ENCODE measurements at regions not wholly inside any gene's neighbourhood (a gene's known extent, or its start where the extent isn't known, plus 50 kb on each side); places are given as distances from the start of the nearest gene placed in this dataset.

DNA sequence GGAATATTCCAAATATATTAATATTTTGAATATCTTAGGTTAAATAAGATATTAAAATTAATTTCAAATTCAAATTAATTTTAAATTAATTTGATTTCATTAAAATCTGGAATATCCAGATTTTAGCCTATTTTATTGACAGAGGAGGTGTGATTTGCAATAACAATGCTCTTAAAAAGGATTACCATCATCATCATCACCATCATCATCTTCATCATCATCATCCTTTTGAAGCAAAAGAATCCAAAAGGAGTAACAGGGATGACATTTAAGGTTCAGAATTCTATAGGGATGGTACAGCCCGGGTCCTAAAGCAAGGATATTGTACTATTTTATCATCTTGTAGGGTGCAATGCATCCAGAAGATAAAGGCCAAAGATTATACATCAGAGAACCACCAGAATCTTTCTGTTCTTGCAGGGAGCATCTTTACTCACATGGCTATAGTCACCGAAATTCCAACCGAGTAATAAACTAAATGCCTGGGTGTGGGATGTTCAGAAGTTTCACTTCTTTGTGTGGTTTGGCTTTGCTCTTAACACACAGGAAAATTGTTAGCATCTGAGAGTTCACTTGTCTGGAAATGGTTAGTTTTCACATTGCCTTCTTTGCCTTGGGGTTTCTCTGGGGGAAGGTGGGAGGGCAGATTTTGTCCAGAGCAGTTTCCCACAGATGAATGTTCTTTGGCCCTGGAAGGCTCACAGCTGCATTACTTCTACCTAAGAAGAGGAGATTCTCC, 99.1 kb upstream of the ITGA6 start:
- TF ChIP-seq, protein P1, sequence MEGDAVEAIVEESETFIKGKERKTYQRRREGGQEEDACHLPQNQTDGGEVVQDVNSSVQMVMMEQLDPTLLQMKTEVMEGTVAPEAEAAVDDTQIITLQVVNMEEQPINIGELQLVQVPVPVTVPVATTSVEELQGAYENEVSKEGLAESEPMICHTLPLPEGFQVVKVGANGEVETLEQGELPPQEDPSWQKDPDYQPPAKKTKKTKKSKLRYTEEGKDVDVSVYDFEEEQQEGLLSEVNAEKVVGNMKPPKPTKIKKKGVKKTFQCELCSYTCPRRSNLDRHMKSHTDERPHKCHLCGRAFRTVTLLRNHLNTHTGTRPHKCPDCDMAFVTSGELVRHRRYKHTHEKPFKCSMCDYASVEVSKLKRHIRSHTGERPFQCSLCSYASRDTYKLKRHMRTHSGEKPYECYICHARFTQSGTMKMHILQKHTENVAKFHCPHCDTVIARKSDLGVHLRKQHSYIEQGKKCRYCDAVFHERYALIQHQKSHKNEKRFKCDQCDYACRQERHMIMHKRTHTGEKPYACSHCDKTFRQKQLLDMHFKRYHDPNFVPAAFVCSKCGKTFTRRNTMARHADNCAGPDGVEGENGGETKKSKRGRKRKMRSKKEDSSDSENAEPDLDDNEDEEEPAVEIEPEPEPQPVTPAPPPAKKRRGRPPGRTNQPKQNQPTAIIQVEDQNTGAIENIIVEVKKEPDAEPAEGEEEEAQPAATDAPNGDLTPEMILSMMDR (IDR thresholded peaks at IDR 0.05): no peak
- no peak for TF ChIP-seq EZH2phosphoT487 (IDR thresholded peaks at IDR 0.05)

All from neural progenitor cell (in vitro differentiated cells).